GM12873 (cell line): ENCODE measurements at regions not wholly inside any gene's neighbourhood (a gene's known extent, or its start where the extent isn't known, plus 50 kb on each side); places are given as distances from the start of the nearest gene placed in this dataset.

Source experiments
- TF ChIP-seq, protein P1 (sequence below): IDR thresholded peaks from 2 replicates; pipeline ENCODE4 v1.5.1; 2012; ENCODE audit warnings: low read depth, mild to moderate bottlenecking, moderate library complexity, low read length, control low read depth; ENCODE audit not compliant: insufficient read depth; ENCODE audit errors: missing control alignments

DNA sequence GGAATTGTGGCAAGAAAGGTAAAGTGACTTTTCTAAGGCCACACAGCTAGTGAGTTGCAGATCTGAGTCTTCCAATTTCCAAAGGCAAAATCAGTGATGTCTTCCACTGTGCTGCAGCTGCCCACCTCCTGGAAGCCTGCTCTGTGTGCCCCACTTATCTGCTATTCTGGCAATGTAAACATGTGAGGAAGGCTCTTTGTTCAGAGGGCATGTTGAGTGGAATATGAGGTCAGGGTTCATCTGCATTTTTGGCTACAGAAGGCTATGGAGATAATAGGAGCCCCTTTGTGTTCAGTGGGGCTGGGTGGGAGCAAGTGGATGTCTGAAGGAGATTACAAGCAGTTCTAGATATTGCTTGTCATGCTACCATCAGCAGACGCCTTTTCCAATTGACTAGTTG lies 396.2 kb downstream of the BUD13 start:
- TF ChIP-seq, protein P1, sequence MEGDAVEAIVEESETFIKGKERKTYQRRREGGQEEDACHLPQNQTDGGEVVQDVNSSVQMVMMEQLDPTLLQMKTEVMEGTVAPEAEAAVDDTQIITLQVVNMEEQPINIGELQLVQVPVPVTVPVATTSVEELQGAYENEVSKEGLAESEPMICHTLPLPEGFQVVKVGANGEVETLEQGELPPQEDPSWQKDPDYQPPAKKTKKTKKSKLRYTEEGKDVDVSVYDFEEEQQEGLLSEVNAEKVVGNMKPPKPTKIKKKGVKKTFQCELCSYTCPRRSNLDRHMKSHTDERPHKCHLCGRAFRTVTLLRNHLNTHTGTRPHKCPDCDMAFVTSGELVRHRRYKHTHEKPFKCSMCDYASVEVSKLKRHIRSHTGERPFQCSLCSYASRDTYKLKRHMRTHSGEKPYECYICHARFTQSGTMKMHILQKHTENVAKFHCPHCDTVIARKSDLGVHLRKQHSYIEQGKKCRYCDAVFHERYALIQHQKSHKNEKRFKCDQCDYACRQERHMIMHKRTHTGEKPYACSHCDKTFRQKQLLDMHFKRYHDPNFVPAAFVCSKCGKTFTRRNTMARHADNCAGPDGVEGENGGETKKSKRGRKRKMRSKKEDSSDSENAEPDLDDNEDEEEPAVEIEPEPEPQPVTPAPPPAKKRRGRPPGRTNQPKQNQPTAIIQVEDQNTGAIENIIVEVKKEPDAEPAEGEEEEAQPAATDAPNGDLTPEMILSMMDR, result no peak

DNA sequence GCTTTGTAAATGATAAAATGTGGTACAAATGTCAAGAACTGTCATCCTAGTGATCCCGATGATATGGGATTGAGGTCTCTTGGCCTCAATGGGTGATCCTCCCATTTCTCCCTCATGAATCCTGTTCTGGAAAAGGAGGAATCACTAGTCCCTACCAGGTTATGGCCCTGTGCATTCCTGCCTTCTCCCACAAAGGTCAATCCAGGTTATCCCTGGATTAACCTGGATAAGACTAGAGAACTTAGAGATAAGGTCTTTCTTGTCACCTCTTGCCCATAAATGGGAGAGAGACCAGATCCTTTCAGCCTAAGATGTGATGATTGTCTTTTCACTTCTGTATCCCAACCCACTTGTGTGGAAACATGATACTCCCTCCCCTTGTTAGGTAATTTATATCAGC lies 396.7 kb downstream of the BUD13 start:
- TF ChIP-seq, protein P1, result no peak

DNA sequence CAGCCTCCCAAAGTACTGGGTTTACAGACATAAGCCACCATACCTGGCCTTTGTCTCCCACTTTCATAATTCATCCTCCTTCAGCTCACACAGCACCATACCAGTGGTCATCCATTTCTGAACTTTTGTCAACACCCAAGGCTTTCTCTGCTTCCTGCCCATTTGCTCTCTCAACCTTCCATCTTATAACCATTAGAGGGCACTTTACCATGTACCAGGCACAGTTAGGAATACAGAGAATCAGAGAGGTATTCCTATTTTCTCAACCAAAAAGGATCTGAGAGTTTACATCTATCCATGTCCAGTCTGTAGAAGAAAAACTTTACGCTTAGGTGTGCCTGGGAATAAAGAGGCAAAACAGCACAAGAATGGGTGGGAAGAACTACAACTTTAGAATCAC lies 397.6 kb downstream of the BUD13 start:
- TF ChIP-seq, protein P1, result no peak

DNA sequence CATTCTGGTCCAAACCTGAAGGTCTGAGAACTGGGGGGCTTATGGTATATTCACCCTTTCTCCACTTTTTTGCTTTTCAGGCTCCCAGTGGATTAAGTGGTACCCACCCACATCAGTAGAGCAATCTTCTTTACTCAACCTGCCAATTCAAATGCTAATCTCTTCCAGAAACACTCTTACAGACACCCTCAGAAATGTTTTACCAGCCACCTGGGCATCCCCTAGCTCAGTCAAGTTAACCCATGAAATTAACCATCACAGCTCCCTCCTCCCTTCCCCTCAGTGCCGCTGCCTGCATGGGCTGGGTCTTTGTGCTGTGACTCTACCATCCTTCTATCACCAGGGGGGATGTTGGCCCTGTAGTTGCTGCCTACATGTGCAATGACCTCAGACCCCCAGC lies 398.7 kb downstream of the BUD13 start:
- TF ChIP-seq, protein P1, result no peak

DNA sequence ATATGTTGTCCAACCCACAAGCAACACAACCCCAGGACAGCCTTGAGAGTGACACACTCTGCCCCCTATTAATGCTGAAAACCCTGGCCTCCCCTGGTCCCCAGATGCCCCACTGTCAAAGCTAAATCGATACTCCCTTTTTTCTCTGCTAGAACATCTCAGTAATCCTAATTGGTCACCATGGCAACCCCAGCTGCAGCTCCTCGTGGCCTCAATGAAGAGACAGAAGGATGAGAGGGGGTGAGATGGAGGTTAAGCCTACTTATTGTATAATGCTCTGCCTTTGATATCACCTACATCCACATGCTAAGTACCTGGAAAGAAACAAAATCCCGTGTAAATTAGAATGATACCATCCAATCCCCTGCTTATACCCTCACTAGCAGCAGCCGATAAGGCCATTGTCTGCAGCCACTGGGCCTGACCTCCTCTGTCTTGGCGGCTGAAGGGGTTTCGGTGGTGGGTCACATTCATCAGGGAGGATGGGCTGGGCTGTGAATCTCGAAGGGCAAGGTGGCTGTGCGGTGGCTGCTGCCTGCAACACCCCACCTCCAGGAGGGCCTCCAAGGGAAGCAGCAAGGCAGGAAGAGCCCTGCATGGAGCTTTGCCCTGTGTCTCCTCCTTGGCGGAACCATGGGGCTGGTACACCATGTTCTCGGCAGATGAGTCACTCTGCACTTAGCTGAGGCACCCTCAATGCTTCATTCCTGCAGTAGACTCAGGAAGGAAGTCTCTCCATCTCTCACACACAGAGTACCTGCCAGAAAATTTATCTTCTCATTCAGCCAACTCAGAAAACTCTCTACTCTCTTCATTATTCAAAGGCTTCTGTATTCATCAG lies 399.5 kb downstream of the BUD13 start:
- TF ChIP-seq, protein P1, result no peak

DNA sequence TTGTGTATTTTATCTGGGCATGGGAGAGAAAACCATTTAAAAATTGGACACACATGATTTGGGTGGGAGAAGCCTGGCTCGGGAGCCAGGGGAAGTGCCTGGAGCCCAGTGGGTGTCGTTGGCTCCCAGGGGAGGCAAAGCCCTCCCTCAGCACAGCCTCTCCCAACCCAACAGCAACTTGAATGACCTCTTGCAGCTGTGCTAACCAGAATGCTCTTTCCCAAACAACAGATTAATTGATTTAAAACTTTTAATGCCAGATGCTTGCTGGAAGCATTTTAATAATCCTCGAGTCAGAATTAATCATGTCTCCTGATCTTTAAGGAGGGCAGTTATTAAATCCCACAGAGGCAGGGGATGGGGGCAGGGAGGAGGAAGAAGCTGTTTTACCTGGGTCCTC lies 401.6 kb downstream of the BUD13 start:
- TF ChIP-seq, protein P1, result no peak

DNA sequence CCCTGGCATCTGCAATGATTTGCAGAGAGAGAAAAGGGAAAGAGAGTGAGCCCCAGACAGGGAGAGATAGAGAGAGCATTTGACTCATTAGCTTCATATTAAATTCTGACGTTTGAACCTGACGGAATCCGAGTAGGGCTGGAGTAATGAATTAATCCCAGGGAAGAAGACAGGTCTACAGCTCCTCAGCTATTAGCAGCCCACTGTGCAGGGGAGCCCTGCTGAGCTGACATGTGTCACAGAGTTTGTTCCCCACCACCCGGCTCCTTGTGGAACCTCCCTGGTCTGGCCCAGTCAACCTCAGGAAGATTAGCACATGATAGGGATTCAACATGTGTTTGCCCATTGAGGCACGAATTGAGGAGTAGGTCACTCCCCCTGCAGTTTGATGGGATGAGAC lies 404.0 kb downstream of the BUD13 start:
- TF ChIP-seq, protein P1, result no peak
